Smooth muscle cell (in vitro differentiated cells): ENCODE measurements at regions not wholly inside any gene's neighbourhood (a gene's known extent, or its start where the extent isn't known, plus 50 kb on each side); places are given as distances from the start of the nearest gene placed in this dataset.

Source experiments
- DNase-seq: peaks from one replicate; lab custom pipeline; 2025; ENCODE audit not compliant: unreplicated experiment; lab: John Stamatoyannopoulos, UW
- H2AFZ ChIP-seq: fragments of 200-600 bp; sonication (generic); 2 replicates; pipeline ENCODE4 v1.6.0; 2016; ENCODE audit warnings: antibody characterized with exemption, low read depth, mild to moderate bottlenecking
- H3F3A ChIP-seq: fragments of 200-600 bp; sonication (generic); 2 replicates; pipeline ENCODE4 v1.6.0; 2017; ENCODE audit warnings: antibody characterized with exemption, low read depth
- H3K27ac ChIP-seq: fragments of 200-600 bp; sonication (generic); 2 replicates; pipeline ENCODE4 v1.5.1; 2016; ENCODE audit warnings: low read depth, mild to moderate bottlenecking
- H3K27me3 ChIP-seq: fragments of 200-600 bp; sonication (generic); 2 replicates; pipeline ENCODE4 v1.6.1; 2016; ENCODE audit warnings: low read depth, mild to moderate bottlenecking
- H3K36me3 ChIP-seq: fragments of 200-600 bp; sonication (generic); 2 replicates; pipeline ENCODE4 v1.5.1; 2016; ENCODE audit warnings: low read depth
- H3K4me1 ChIP-seq: fragments of 200-600 bp; sonication (generic); 2 replicates; pipeline ENCODE4 v1.5.1; 2016; ENCODE audit warnings: low read depth
- H3K4me2 ChIP-seq: fragments of 200-600 bp; sonication (generic); 2 replicates; pipeline ENCODE4 v1.6.0; 2016; ENCODE audit warnings: mild to moderate bottlenecking
- H3K4me3 ChIP-seq: fragments of 200-600 bp; sonication (generic); 2 replicates; pipeline ENCODE4 v1.5.1; 2016; ENCODE audit warnings: mild to moderate bottlenecking
- H3K79me2 ChIP-seq: fragments of 200-600 bp; sonication (generic); 2 replicates; pipeline ENCODE4 v1.6.0; 2016; ENCODE audit warnings: low read depth, mild to moderate bottlenecking
- H3K9ac ChIP-seq: fragments of 200-600 bp; sonication (generic); 2 replicates; pipeline ENCODE4 v1.6.0; 2016; ENCODE audit warnings: low read depth
- H3K9me3 ChIP-seq: fragments of 200-600 bp; sonication (generic); replicated peaks from 2 replicates; pipeline ENCODE4 v1.5.1; 2016; ENCODE audit warnings: low read depth
- H4K20me1 ChIP-seq: fragments of 200-600 bp; sonication (generic); 2 replicates; pipeline ENCODE4 v1.6.0; 2016; ENCODE audit warnings: low read depth
- CTCF ChIP-seq: fragments of 200-600 bp; sonication (generic); IDR thresholded peaks from 2 replicates; pipeline ENCODE4 v1.5.1; 2017; ENCODE audit warnings: borderline replicate concordance, mild to moderate bottlenecking, antibody characterized with exemption; ENCODE audit not compliant: insufficient read depth, poor library complexity, severe bottlenecking
- WGBS: methylation state at CpG from one replicate; pipeline ENCODE4 v1.1.7; 2016; ENCODE audit warnings: low lambda C conversion rate; 5-methylcytosine and 5-hydroxymethylcytosine counted together

- no peaks in the 10 kb centered on the region for H3K9me3 ChIP-seq
- H3K27me3 ChIP-seq, result no peaks in the 10 kb centered on the region
- H4K20me1 ChIP-seq, result no peaks in the 10 kb centered on the region
- DNase-seq, result no peak
- no peaks in the 10 kb centered on the region for H3F3A ChIP-seq
- TF ChIP-seq CTCF, result no peak
- no peak overlapping the region for H2AFZ ChIP-seq
- H3K4me2 ChIP-seq, result no peak overlapping the region
- no peak overlapping the region for H3K9ac ChIP-seq
- H3K79me2 ChIP-seq, result no peaks in the 10 kb centered on the region
- H3K36me3 ChIP-seq, result no peaks in the 10 kb centered on the region
- WGBS, result 93% methylated on average over 2 of the region's 2 CpGs
- no peaks in the 10 kb centered on the region for H3K4me1 ChIP-seq
- no peak overlapping the region for H3K27ac ChIP-seq
- H3K4me3 ChIP-seq, result no peak overlapping the region
These were observed 92.3 kb upstream of the POU2AF2 start for GRCh38 chr11:111153194-111153593.

GRCh38 chr11:111148953-111149352, 96.6 kb upstream of the POU2AF2 start:
- H3F3A ChIP-seq, result no peaks in the 10 kb centered on the region
- no peak overlapping the region for H3K4me3 ChIP-seq
- H3K4me1 ChIP-seq, result no peaks in the 10 kb centered on the region
- H3K79me2 ChIP-seq, result no peaks in the 10 kb centered on the region
- no peaks in the 10 kb centered on the region for H3K9me3 ChIP-seq
- DNase-seq, result no peak
- H3K9ac ChIP-seq, result no peak overlapping the region
- no peaks in the 10 kb centered on the region for H3K27me3 ChIP-seq
- no peak overlapping the region for H3K27ac ChIP-seq
- no peak for TF ChIP-seq CTCF
- H3K36me3 ChIP-seq, result no peaks in the 10 kb centered on the region
- no peak overlapping the region for H3K4me2 ChIP-seq
- no peak overlapping the region for H2AFZ ChIP-seq
- H4K20me1 ChIP-seq, result no peaks in the 10 kb centered on the region

GRCh38 chr11:111148121-111148520, 97.4 kb upstream of the POU2AF2 start:
- H2AFZ ChIP-seq, result no peak overlapping the region
- 46% methylated on average over 3 of the region's 3 CpGs for WGBS
- no peak overlapping the region for H3K9ac ChIP-seq
- no peaks in the 10 kb centered on the region for H3K27me3 ChIP-seq
- no peaks in the 10 kb centered on the region for H4K20me1 ChIP-seq
- no peaks in the 10 kb centered on the region for H3K79me2 ChIP-seq
- H3K4me1 ChIP-seq, result no peaks in the 10 kb centered on the region
- H3K36me3 ChIP-seq, result no peaks in the 10 kb centered on the region
- no peak overlapping the region for H3K4me3 ChIP-seq
- no peak for DNase-seq
- no peaks in the 10 kb centered on the region for H3F3A ChIP-seq
- no peak for TF ChIP-seq CTCF
- H3K27ac ChIP-seq, result no peak overlapping the region
- H3K9me3 ChIP-seq, result no peaks in the 10 kb centered on the region
- H3K4me2 ChIP-seq, result peak overlapping the region; percentile 21

- 88% methylated on average over 1 of the region's 1 CpG for WGBS
- H3K9me3 ChIP-seq, result no peaks in the 10 kb centered on the region
- no peak overlapping the region for H3K4me2 ChIP-seq
- H4K20me1 ChIP-seq, result no peaks in the 10 kb centered on the region
- no peak for TF ChIP-seq CTCF
- H2AFZ ChIP-seq, result no peak overlapping the region
- no peaks in the 10 kb centered on the region for H3K27me3 ChIP-seq
- no peaks in the 10 kb centered on the region for H3K79me2 ChIP-seq
- H3K4me3 ChIP-seq, result no peak overlapping the region
- H3K9ac ChIP-seq, result no peak overlapping the region
- DNase-seq, result no peak
- no peaks in the 10 kb centered on the region for H3F3A ChIP-seq
- H3K27ac ChIP-seq, result no peak overlapping the region
- no peaks in the 10 kb centered on the region for H3K36me3 ChIP-seq
- H3K4me1 ChIP-seq, result no peaks in the 10 kb centered on the region
These were observed 107.7 kb upstream of the POU2AF2 start for GRCh38 chr11:111137846-111138245.
